GM20000 (cell line): ENCODE measurements at regions not wholly inside any gene's neighbourhood (a gene's known extent, or its start where the extent isn't known, plus 50 kb on each side); places are given as distances from the start of the nearest gene placed in this dataset.
"Not testable (repeated sequence)": the region's sequence is repeated elsewhere in the genome, so short reads cannot be mapped to it uniquely, and the experiment has no call there.

Source experiments
- DNase-seq: peaks from one replicate; pipeline ENCODE4 v3.0.0; 2012; ENCODE audit warnings: low spot score
- CTCF ChIP-seq: IDR thresholded peaks from 2 replicates; pipeline ENCODE4 v1.5.1; 2012; ENCODE audit warnings: mild to moderate bottlenecking, control low read depth; ENCODE audit errors: extremely low read depth, missing control alignments

- no peak for DNase-seq
- no peak for TF ChIP-seq CTCF
Measured at GRCh38 chr18:41873730-41874129, 81.3 kb upstream of the PIK3C3 start.

GRCh38 chr18:41872206-41872605, 82.8 kb upstream of the PIK3C3 start:
- no peak for DNase-seq
- no peak for TF ChIP-seq CTCF

GRCh38 chr18:41871229-41872000, 83.6 kb upstream of the PIK3C3 start:
- no peak for TF ChIP-seq CTCF
- DNase-seq: no peak

GRCh38 chr18:41870817-41871216, 84.2 kb upstream of the PIK3C3 start:
- DNase-seq: no peak
- no peak for TF ChIP-seq CTCF

GRCh38 chr18:41870191-41870590, 84.8 kb upstream of the PIK3C3 start:
- no peak for DNase-seq

GRCh38 chr18:41865796-41866195, 89.2 kb upstream of the PIK3C3 start:
- DNase-seq: not testable (repeated sequence)

More at GRCh38 chr18:41870191-41870590, 84.8 kb upstream of the PIK3C3 start:
- no peak for TF ChIP-seq CTCF

GRCh38 chr18:41864216-41864615, 90.8 kb upstream of the PIK3C3 start:
- no peak for DNase-seq
- TF ChIP-seq CTCF: no peak

GRCh38 chr18:41862921-41863320, 92.1 kb upstream of the PIK3C3 start:
- no peak for TF ChIP-seq CTCF

More at GRCh38 chr18:41862921-41863320, 92.1 kb upstream of the PIK3C3 start:
- DNase-seq: no peak
